ENCODE measurements at regions not wholly inside any gene's neighbourhood (a gene's known extent, or its start where the extent isn't known, plus 50 kb on each side); places are given as distances from the start of the nearest gene placed in this dataset.

- ChIA-PET POLR2A (no interaction called here), CTCF (interaction anchor here (0.9 kb wide), 1 partner anchor 37 kb away, joined by 3 read pairs; no protein-coding TSS in a partner anchor)
- 0 out of 2 replicates have a peak, but pooled peaks cover 5% of the 10 kb centered on the region for H3K36me3 Mint-ChIP-seq
- TF ChIP-seq IRF2 (CRISPR knock-in tag; IDR thresholded peaks at IDR 0.05; ENCODE audit: borderline replicate concordance, low read depth) (no peak), ATF3 (CRISPR knock-in tag; conservative IDR thresholded peaks at IDR 0.05) (no peak), NR1H2 (CRISPR knock-in tag; IDR thresholded peaks at IDR 0.05) (no peak), CBFB (CRISPR knock-in tag; IDR thresholded peaks at IDR 0.05; ENCODE audit: low read depth) (no peak), ZNF263 (CRISPR knock-in tag; IDR thresholded peaks at IDR 0.05; ENCODE audit: low read depth) (no peak), IRF1 (CRISPR knock-in tag; IDR thresholded peaks at IDR 0.05) (no peak), GRHL2 (CRISPR knock-in tag; IDR thresholded peaks at IDR 0.05; ENCODE audit: insufficient replicate concordance, severe bottlenecking) (no peak), ZNF423 (CRISPR knock-in tag; IDR thresholded peaks at IDR 0.05) (no peak), PRDM15 (CRISPR knock-in tag; IDR thresholded peaks at IDR 0.05) (no peak)
- H3K27ac Mint-ChIP-seq: no peak overlapping the region
- peaks cover 7% of the 10 kb centered on the region for H3K4me1 Mint-ChIP-seq
- peaks cover 4% of the 10 kb centered on the region; the same call in 1 of the 2 replicates for H3K27me3 Mint-ChIP-seq (ENCODE audit: low read depth)
- peaks cover 7% of the 10 kb centered on the region for H3K9me3 Mint-ChIP-seq
- ATAC-seq (no peak), DNase-seq (ENCODE audit: low spot score) (no peak)
- no peak overlapping the region for H3K4me3 Mint-ChIP-seq
Observed at GRCh38 chr11:134905517-134905916, 493.5 kb upstream of the B3GAT1 start.

- no peak overlapping the region for H3K27ac Mint-ChIP-seq
- POLR2A ChIA-PET: no interaction called here
- CTCF ChIA-PET: no interaction called here
- peaks cover 7% of the 10 kb centered on the region for H3K4me1 Mint-ChIP-seq
- H3K4me3 Mint-ChIP-seq: no peak overlapping the region
- H3K27me3 Mint-ChIP-seq (ENCODE audit: low read depth): peaks cover 4% of the 10 kb centered on the region; the same call in 1 of the 2 replicates
- DNase-seq (ENCODE audit: low spot score) (no peak), ATAC-seq (no peak)
- no peaks in the 10 kb centered on the region for H3K9me3 Mint-ChIP-seq
- 0 out of 2 replicates have a peak, but pooled peaks cover 5% of the 10 kb centered on the region for H3K36me3 Mint-ChIP-seq
- TF ChIP-seq ARID4B (CRISPR knock-in tag; IDR thresholded peaks at IDR 0.05; ENCODE audit: borderline replicate concordance) (no peak), ZNF281 (CRISPR knock-in tag; IDR thresholded peaks at IDR 0.05) (no peak), SP1 (CRISPR knock-in tag; conservative IDR thresholded peaks at IDR 0.05) (no peak), ZNF121 (CRISPR knock-in tag; IDR thresholded peaks at IDR 0.05) (no peak), KAT7 (CRISPR knock-in tag; IDR thresholded peaks at IDR 0.05; ENCODE audit: borderline replicate concordance) (no peak), TCF7 (CRISPR knock-in tag; IDR thresholded peaks at IDR 0.05; ENCODE audit: low read depth) (no peak), ZNF232 (CRISPR knock-in tag; IDR thresholded peaks at IDR 0.05) (no peak), IRF1 (CRISPR knock-in tag; IDR thresholded peaks at IDR 0.05) (no peak), CREM (CRISPR knock-in tag; IDR thresholded peaks at IDR 0.05) (no peak), FOXJ3 (CRISPR knock-in tag; IDR thresholded peaks at IDR 0.05; ENCODE audit: borderline replicate concordance) (no peak), CDX4 (CRISPR knock-in tag; IDR thresholded peaks at IDR 0.05; ENCODE audit: borderline replicate concordance) (no peak), ZNF263 (CRISPR knock-in tag; IDR thresholded peaks at IDR 0.05; ENCODE audit: low read depth) (no peak), TEAD1 (CRISPR knock-in tag; IDR thresholded peaks at IDR 0.05) (no peak), ZNF317 (CRISPR knock-in tag; IDR thresholded peaks at IDR 0.05; ENCODE audit: borderline replicate concordance, low read depth) (no peak)
Observed at GRCh38 chr11:134904103-134904790, 492.2 kb upstream of the B3GAT1 start.

Data from WTC11 (cell line).